HepG2 (cell line): ENCODE measurements at regions not wholly inside any gene's neighbourhood (a gene's known extent, or its start where the extent isn't known, plus 50 kb on each side); places are given as distances from the start of the nearest gene placed in this dataset.

Experiments used
- ATAC-seq: fragments of 200-7000 bp; cut with Tn5 transposase; 3 replicates; pipeline ENCODE4 v1.9.1; 2020; ENCODE audit warnings: mild to moderate bottlenecking, moderate library complexity
- BruUV-seq: library from RNA; stranded (reverse); fragments of 400-500 nt; replicated peaks from 2 replicates; lab custom pipeline; 2021; lab: Mats Ljungman, UMichigan
- CTCF ChIA-PET: fragments of 300-600 bp; formaldehyde crosslinking; extraction: SDS; loops from one replicate; lab custom pipeline; 2021; ENCODE audit warnings: low total read pairs, inconsistent platforms, low intra/inter-chr PET ratio; lab: Yijun Ruan, JAX
- POLR2A ChIA-PET: fragments of 350-600 bp; sonication (Branson Sonifier 250); formaldehyde crosslinking; loops from one replicate; lab custom pipeline; 2020; ENCODE audit warnings: antibody characterized with exemption, inconsistent platforms; lab: Yijun Ruan, JAX
- DNase-seq: peaks from one replicate; pipeline ENCODE4 v3.0.0-alpha.2; 2015; ENCODE audit warnings: low spot score
- FAIRE-seq: peaks from 3 replicates; lab custom pipeline; 2011; peaks lifted over from hg19 to GRCh38; lab: Jason Lieb, UNC
- H2AFZ ChIP-seq: one replicate; pipeline ENCODE4 v1.6.1; 2011; ENCODE audit warnings: low read length, inconsistent platforms
- H3K27ac ChIP-seq: fragments of 300-600 bp; 3 replicates; pipeline ENCODE4 v1.8.0; 2011; ENCODE audit warnings: mixed run types, mild to moderate bottlenecking, mixed read lengths, low read length, inconsistent platforms; ENCODE audit not compliant: insufficient read depth; ENCODE audit errors: extremely low read length
- H3K27me3 ChIP-seq, 2 experiments: fragments of 200-600 bp in 1 of 2; 2 replicates in 1 of 2; 3 replicates in 1 of 2; pipeline versions ENCODE4 v1.6.0 to v1.8.0; 2011; ENCODE audit warnings: low read length in 2 of 2, mild to moderate bottlenecking in 2 of 2, moderate library complexity in 2 of 2, inconsistent platforms in 1 of 2; ENCODE audit not compliant: insufficient read depth in 2 of 2, control insufficient read depth in 1 of 2
- H3K36me3 ChIP-seq, 2 experiments: fragments of 200-600 bp in 1 of 2; replicated peaks in 1 of 2; 2 replicates in 1 of 2; 3 replicates in 1 of 2; pipeline versions ENCODE4 v1.5.1 to v1.8.0; 2011; ENCODE audit warnings: low read length in 2 of 2, inconsistent platforms in 1 of 2; ENCODE audit not compliant: insufficient read depth in 2 of 2, control insufficient read depth in 1 of 2
- H3K4me1 ChIP-seq: 2 replicates; pipeline ENCODE4 v1.5.1; 2012; ENCODE audit warnings: low read length, inconsistent platforms; ENCODE audit not compliant: insufficient read depth
- H3K4me2 ChIP-seq: 2 replicates; pipeline ENCODE4 v1.6.0; 2011; ENCODE audit warnings: low read depth, low read length, inconsistent platforms
- H3K4me3 ChIP-seq, 3 experiments: fragments of 200-600 bp in 1 of 3; sonication (generic), shearing (Covaris generic) in 1 of 3; replicated peaks in 1 of 3; 2 replicates each; pipeline ENCODE4 v1.5.1; 2011 to 2016; ENCODE audit warnings: low read length in 3 of 3, inconsistent platforms in 2 of 3, low read depth in 2 of 3, mild to moderate bottlenecking in 2 of 3, control low read depth in 1 of 3, mixed read lengths in 1 of 3; ENCODE audit not compliant: insufficient read depth in 1 of 3
- H3K79me2 ChIP-seq: one replicate; pipeline ENCODE4 v1.6.1; 2011; ENCODE audit warnings: low read length, inconsistent platforms; ENCODE audit not compliant: insufficient read depth
- H3K9ac ChIP-seq: 2 replicates; pipeline ENCODE4 v1.6.0; 2011; ENCODE audit warnings: mild to moderate bottlenecking, low read depth, low read length, inconsistent platforms; ENCODE audit not compliant: insufficient read depth
- H3K9me3 ChIP-seq: 2 replicates; pipeline ENCODE4 v1.5.1; 2012; ENCODE audit warnings: mild to moderate bottlenecking, low read length
- H4K20me1 ChIP-seq: 2 replicates; pipeline ENCODE4 v1.6.0; 2011; ENCODE audit warnings: inconsistent platforms, mild to moderate bottlenecking, low read length, moderate library complexity; ENCODE audit not compliant: insufficient read depth
- ARHGAP35 ChIP-seq: sonication (generic); formaldehyde crosslinking; IDR thresholded peaks from 2 replicates; pipeline ENCODE4 v1.9.0; 2022; ENCODE audit warnings: mild to moderate bottlenecking, inconsistent platforms, moderate library complexity, missing genetic modification reagents, borderline replicate concordance
- NCOA5 ChIP-seq: sonication (generic); formaldehyde crosslinking; IDR thresholded peaks from 2 replicates; pipeline ENCODE4 v1.4.0; 2020; ENCODE audit warnings: missing genetic modification reagents
- SIN3A ChIP-seq: IDR thresholded peaks from 2 replicates; pipeline ENCODE4 v1.6.1; 2011; ENCODE audit warnings: low read depth, mild to moderate bottlenecking, control low read depth, low read length, borderline replicate concordance
- SMAD1 ChIP-seq: sonication (generic); formaldehyde crosslinking; IDR thresholded peaks from 2 replicates; pipeline ENCODE4 v1.4.0; 2020; ENCODE audit warnings: missing genetic modification reagents, low read depth, mild to moderate bottlenecking, borderline replicate concordance
- SOX6 ChIP-seq, 2 experiments: fragments of 450-650 bp in 1 of 2; sonication (generic) in 1 of 2; formaldehyde crosslinking in 1 of 2; IDR thresholded peaks; 2 replicates each; pipeline versions ENCODE4 v1.4.0 to v1.6.1; 2017 to 2020; ENCODE audit warnings: antibody characterized with exemption in 1 of 2, mild to moderate bottlenecking in 1 of 2, missing genetic modification reagents in 1 of 2
- ZBTB26 ChIP-seq: IDR thresholded peaks from 2 replicates; pipeline ENCODE4 v1.6.1; 2016; ENCODE audit warnings: missing compliant biosample characterization, missing genetic modification reagents, borderline replicate concordance
- ZBTB33 ChIP-seq: sonication (generic); formaldehyde crosslinking; IDR thresholded peaks from 2 replicates; pipeline ENCODE4 v1.4.0; 2020; ENCODE audit warnings: missing genetic modification reagents
- ZC3H4 ChIP-seq: sonication (generic); formaldehyde crosslinking; IDR thresholded peaks from 2 replicates; pipeline ENCODE4 v1.4.0; 2020; ENCODE audit warnings: missing genetic modification reagents, borderline replicate concordance
- ZUFSP ChIP-seq: sonication (generic); formaldehyde crosslinking; IDR thresholded peaks from 2 replicates; pipeline ENCODE4 v1.9.0; 2021; ENCODE audit warnings: missing genetic modification reagents, mild to moderate bottlenecking, borderline replicate concordance
- WGBS: methylation state at CpG from one replicate; pipeline ENCODE4 v1.1.6; 2017; ENCODE audit warnings: low lambda C conversion rate; 5-methylcytosine and 5-hydroxymethylcytosine counted together
- in situ Hi-C: cut with HindIII; loops from 2 replicates; pipeline ENCODE4 v1.10.0; 2017; ENCODE audit warnings: low pct_unique_long_range_greater_than_20kb; ENCODE audit not compliant: extremely low pct_ligation_motif_present
- intact Hi-C: fragments of 100-400 bp; cut with micrococcal nuclease; formaldehyde crosslinking; loops from one replicate; pipeline ENCODE4 v1.10.0; 2022; ENCODE audit not compliant: unreplicated experiment

- TF ChIP-seq ZBTB33 (no peak), SMAD1 (no peak)
Observed at GRCh38 chr17:70353408-70354092, 184.2 kb downstream of the KCNJ2 start (continued).

- POLR2A ChIA-PET: no interaction called here
- intact Hi-C loops: loop anchor here (2.0 kb wide), 1 partner anchor 40 kb away; no protein-coding TSS in a partner anchor
Observed at GRCh38 chr17:70355185-70355584, 185.9 kb downstream of the KCNJ2 start.

More at GRCh38 chr17:70355185-70355584, 185.9 kb downstream of the KCNJ2 start:
- H3K79me2 ChIP-seq: no peaks in the 10 kb centered on the region
- FAIRE-seq (no peak), DNase-seq (no peak), ATAC-seq (no peak)
- no peak overlapping the region for H2AFZ ChIP-seq
- H3K9ac ChIP-seq: no peak overlapping the region
- no peak overlapping the region for H3K4me3 ChIP-seq
- no peaks in the 10 kb centered on the region for H3K36me3 ChIP-seq
- TF ChIP-seq SIN3A (no peak), SOX6 (IDR thresholded peaks at IDR 0.05) (no peak), SOX6 (CRISPR knock-in tag; IDR thresholded peaks at IDR 0.05) (no peak), ZUFSP (no peak), ZBTB26 (no peak), ARHGAP35 (CRISPR knock-in tag) (no peak), ZC3H4 (CRISPR knock-in tag) (no peak), NCOA5 (CRISPR knock-in tag) (no peak)
- peaks cover 88% of the 10 kb centered on the region for H3K9me3 ChIP-seq
- H3K4me1 ChIP-seq: no peaks in the 10 kb centered on the region
- in situ Hi-C loops: no loop called here
- H4K20me1 ChIP-seq: no peaks in the 10 kb centered on the region
- CTCF ChIA-PET: no interaction called here
- no peak overlapping the region for H3K4me2 ChIP-seq
- WGBS: under 1% methylated on average over 2 of the region's 2 CpGs
- BruUV-seq: no TSS peak
- H3K27ac ChIP-seq: no peak overlapping the region
- H3K27me3 ChIP-seq: no peaks in the 10 kb centered on the region; a peak in 1 of 5 replicates
